Panc1 (cell line): ENCODE measurements at regions not wholly inside any gene's neighbourhood (a gene's known extent, or its start where the extent isn't known, plus 50 kb on each side); places are given as distances from the start of the nearest gene placed in this dataset.

ENCODE experiments used
- ATAC-seq: fragments of 200-7000 bp; cut with Tn5 transposase; 2 replicates; pipeline ENCODE4 v1.9.1; 2020; ENCODE audit warnings: mild to moderate bottlenecking, moderate library complexity
- BruUV-seq: library from RNA; stranded (reverse); fragments of 400-500 nt; replicated peaks from 2 replicates; lab custom pipeline; 2021; lab: Mats Ljungman, UMichigan
- CTCF ChIA-PET: fragments of 300-600 bp; sonication (Branson Sonifier 250); formaldehyde crosslinking; loops from one replicate; lab custom pipeline; 2022; ENCODE audit warnings: antibody characterized with exemption; lab: Charles Lee
- POLR2A ChIA-PET: fragments of 300-600 bp; sonication (Branson Sonifier 250); formaldehyde crosslinking; loops from one replicate; lab custom pipeline; 2022; ENCODE audit warnings: antibody characterized with exemption; lab: Charles Lee
- DNase-seq: peaks from one replicate; pipeline ENCODE4 v3.0.0-alpha.2; 2010; ENCODE audit warnings: low read depth, low spot score
- H3K27ac ChIP-seq: 2 replicates; pipeline ENCODE4 v1.5.1; 2011; ENCODE audit warnings: mild to moderate bottlenecking, low read length, inconsistent platforms
- H3K27me3 ChIP-seq: fragments of 200-500 bp; sonication (Bioruptor generic); 2 replicates; pipeline ENCODE4 v1.6.0; 2014; ENCODE audit warnings: low read length, inconsistent platforms; ENCODE audit not compliant: control insufficient read depth, insufficient read depth
- H3K36me3 ChIP-seq: fragments of 200-500 bp; sonication (Bioruptor generic); 2 replicates; pipeline ENCODE4 v1.5.1; 2014; ENCODE audit warnings: inconsistent platforms, mild to moderate bottlenecking, low read length, moderate library complexity; ENCODE audit not compliant: control insufficient read depth, insufficient read depth
- H3K4me1 ChIP-seq: 2 replicates; pipeline ENCODE4 v1.5.1; 2011; ENCODE audit warnings: inconsistent platforms, mild to moderate bottlenecking, low read length, moderate library complexity; ENCODE audit not compliant: control insufficient read depth, insufficient read depth
- H3K4me3 ChIP-seq, 2 experiments: 2 replicates each; pipeline ENCODE4 v1.5.1; 2011 to 2012; ENCODE audit warnings: low read depth in 2 of 2, low read length in 2 of 2, mild to moderate bottlenecking in 2 of 2, inconsistent platforms in 1 of 2, moderate library complexity in 1 of 2
- H3K9me3 ChIP-seq: fragments of 200-500 bp; sonication (Bioruptor generic); 2 replicates; pipeline ENCODE4 v1.5.1; 2014; ENCODE audit warnings: low read depth, mild to moderate bottlenecking, inconsistent platforms, low read length, moderate library complexity; ENCODE audit not compliant: control insufficient read depth, insufficient read depth
- POLR2AphosphoS5 ChIP-seq: IDR thresholded peaks from 2 replicates; pipeline ENCODE4 v1.6.1; 2012; ENCODE audit warnings: mild to moderate bottlenecking, low read depth, low read length, moderate library complexity
- SIN3A ChIP-seq: IDR thresholded peaks from 2 replicates; pipeline ENCODE4 v1.6.1; 2012; ENCODE audit warnings: low read depth, mild to moderate bottlenecking, low read length, moderate library complexity, borderline replicate concordance; ENCODE audit not compliant: insufficient read depth
- TCF7L2 ChIP-seq: IDR thresholded peaks from 2 replicates; pipeline ENCODE4 v1.6.1; 2011; ENCODE audit warnings: mild to moderate bottlenecking, low read depth, low read length, inconsistent platforms
- in situ Hi-C: cut with HindIII; loops from 2 replicates; pipeline ENCODE4 v1.10.0; 2016; ENCODE audit warnings: low sequenced_read_pairs, low pct_unique_long_range_greater_than_20kb
- intact Hi-C: fragments of 100-400 bp; cut with micrococcal nuclease; formaldehyde crosslinking; loops from one replicate; pipeline ENCODE4 v1.10.0; 2022; ENCODE audit not compliant: unreplicated experiment
- TF ChIP-seq, protein P1 (sequence below), 2 experiments: IDR thresholded peaks; 2 replicates each; pipeline ENCODE4 v1.6.1; 2011 to 2012; ENCODE audit warnings: low read depth in 2 of 2, control low read depth in 1 of 2, low read length in 1 of 2, mild to moderate bottlenecking in 1 of 2, moderate library complexity in 1 of 2; ENCODE audit not compliant: insufficient read depth in 1 of 2
- TF ChIP-seq, protein P2 (sequence below): fragments of 450-650 bp; IDR thresholded peaks from 2 replicates; pipeline ENCODE4 v1.5.1; 2017; ENCODE audit warnings: mild to moderate bottlenecking

DNA sequence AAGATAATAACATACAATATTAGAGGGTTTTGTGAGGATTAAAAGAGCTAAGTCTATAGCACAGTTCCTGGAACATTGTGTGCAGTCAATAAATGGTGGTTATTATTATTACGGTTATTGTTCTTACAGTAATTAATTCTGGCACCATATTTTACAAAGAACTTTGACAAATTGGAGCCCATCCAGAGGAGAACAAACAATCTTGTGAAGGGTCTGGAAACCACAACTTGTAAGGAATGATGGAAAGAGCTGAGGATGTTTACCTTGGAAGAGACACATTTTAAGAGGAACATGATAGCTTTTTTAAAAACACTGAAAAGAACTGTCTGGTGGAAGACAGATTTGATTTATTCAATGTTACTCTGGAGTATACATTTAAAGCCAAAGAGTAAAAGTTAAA, 150.5 kb upstream of the KRR1 start:
- ChIA-PET CTCF (no interaction called here), POLR2A (interaction anchor here (0.5 kb wide), 1 partner anchor 294 kb away, joined by 3 read pairs; no protein-coding TSS in a partner anchor)
- Histone ChIP-seq H3K4me3 (no peak overlapping the region), H3K27me3 (no peaks in the 10 kb centered on the region), H3K36me3 (no peaks in the 10 kb centered on the region), H3K9me3 (peaks cover 5% of the 10 kb centered on the region; the same call in 1 of the 2 replicates), H3K4me1 (peaks cover 64% of the 10 kb centered on the region), H3K27ac (peak overlapping the region; percentile 94)
- intact Hi-C loops = no loop called here
- no TSS peak for BruUV-seq
- no peak for DNase-seq
- ATAC-seq = no peak
- in situ Hi-C loops = no loop called here
- TF ChIP-seq TCF7L2 (no peak), POLR2AphosphoS5 (no peak), SIN3A (no peak)
- TF ChIP-seq, protein P1, sequence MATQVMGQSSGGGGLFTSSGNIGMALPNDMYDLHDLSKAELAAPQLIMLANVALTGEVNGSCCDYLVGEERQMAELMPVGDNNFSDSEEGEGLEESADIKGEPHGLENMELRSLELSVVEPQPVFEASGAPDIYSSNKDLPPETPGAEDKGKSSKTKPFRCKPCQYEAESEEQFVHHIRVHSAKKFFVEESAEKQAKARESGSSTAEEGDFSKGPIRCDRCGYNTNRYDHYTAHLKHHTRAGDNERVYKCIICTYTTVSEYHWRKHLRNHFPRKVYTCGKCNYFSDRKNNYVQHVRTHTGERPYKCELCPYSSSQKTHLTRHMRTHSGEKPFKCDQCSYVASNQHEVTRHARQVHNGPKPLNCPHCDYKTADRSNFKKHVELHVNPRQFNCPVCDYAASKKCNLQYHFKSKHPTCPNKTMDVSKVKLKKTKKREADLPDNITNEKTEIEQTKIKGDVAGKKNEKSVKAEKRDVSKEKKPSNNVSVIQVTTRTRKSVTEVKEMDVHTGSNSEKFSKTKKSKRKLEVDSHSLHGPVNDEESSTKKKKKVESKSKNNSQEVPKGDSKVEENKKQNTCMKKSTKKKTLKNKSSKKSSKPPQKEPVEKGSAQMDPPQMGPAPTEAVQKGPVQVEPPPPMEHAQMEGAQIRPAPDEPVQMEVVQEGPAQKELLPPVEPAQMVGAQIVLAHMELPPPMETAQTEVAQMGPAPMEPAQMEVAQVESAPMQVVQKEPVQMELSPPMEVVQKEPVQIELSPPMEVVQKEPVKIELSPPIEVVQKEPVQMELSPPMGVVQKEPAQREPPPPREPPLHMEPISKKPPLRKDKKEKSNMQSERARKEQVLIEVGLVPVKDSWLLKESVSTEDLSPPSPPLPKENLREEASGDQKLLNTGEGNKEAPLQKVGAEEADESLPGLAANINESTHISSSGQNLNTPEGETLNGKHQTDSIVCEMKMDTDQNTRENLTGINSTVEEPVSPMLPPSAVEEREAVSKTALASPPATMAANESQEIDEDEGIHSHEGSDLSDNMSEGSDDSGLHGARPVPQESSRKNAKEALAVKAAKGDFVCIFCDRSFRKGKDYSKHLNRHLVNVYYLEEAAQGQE (IDR thresholded peaks at IDR 0.05; ENCODE audit: insufficient read depth in 1 of 2, low read depth in 2 of 2, low read length in 1 of 2) = no peak
- TF ChIP-seq, protein P2, sequence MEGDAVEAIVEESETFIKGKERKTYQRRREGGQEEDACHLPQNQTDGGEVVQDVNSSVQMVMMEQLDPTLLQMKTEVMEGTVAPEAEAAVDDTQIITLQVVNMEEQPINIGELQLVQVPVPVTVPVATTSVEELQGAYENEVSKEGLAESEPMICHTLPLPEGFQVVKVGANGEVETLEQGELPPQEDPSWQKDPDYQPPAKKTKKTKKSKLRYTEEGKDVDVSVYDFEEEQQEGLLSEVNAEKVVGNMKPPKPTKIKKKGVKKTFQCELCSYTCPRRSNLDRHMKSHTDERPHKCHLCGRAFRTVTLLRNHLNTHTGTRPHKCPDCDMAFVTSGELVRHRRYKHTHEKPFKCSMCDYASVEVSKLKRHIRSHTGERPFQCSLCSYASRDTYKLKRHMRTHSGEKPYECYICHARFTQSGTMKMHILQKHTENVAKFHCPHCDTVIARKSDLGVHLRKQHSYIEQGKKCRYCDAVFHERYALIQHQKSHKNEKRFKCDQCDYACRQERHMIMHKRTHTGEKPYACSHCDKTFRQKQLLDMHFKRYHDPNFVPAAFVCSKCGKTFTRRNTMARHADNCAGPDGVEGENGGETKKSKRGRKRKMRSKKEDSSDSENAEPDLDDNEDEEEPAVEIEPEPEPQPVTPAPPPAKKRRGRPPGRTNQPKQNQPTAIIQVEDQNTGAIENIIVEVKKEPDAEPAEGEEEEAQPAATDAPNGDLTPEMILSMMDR = no peak

DNA sequence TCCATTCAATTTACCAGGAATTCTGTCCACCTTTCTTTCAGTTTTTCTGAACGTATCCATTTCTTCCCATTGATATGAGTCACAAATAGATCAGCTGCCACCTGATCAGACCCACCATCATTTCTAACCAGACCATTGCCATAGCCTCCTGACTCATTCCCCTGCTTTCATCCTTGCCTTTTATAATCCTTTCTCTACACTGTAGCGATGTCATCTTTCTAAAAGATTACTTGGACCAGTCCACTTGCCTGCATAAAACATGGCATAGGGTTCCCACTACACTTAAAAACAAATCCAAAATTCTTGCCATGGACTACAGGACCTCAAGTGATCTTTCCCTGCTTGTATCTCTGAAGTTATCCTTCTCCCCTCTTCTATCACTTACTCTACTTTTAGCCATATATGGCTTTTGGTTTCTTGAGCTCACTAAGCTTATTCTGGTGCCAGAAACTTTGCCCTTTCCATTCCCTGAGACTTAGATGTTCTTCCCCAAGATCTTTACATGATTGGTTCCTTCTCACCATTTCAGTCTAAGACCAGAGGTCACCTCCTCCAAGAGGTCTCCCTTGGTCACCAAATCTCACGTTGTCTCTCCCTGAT, 149.5 kb upstream of the KRR1 start:
- TF ChIP-seq, protein P2 = no peak
- TF ChIP-seq, protein P1 (IDR thresholded peaks at IDR 0.05; ENCODE audit: insufficient read depth in 1 of 2, low read depth in 2 of 2, low read length in 1 of 2) = no peak
- TF ChIP-seq POLR2AphosphoS5 (no peak), TCF7L2 (no peak), SIN3A (no peak)
- ATAC-seq (no peak), DNase-seq (no peak)
- H3K4me1 ChIP-seq = peaks cover 54% of the 10 kb centered on the region
- no TSS peak for BruUV-seq
- no peaks in the 10 kb centered on the region for H3K27me3 ChIP-seq
- intact Hi-C loops (no loop called here), in situ Hi-C loops (no loop called here)
- ChIA-PET CTCF (no interaction called here), POLR2A (interaction anchor here (0.8 kb wide), 1 partner anchor 18 kb away, joined by 3 read pairs; no protein-coding TSS in a partner anchor)
- peaks cover 12% of the 10 kb centered on the region; the same call in 1 of the 2 replicates for H3K9me3 ChIP-seq
- H3K4me3 ChIP-seq = no peak overlapping the region
- peak overlapping the region; percentile 94 for H3K27ac ChIP-seq
- no peaks in the 10 kb centered on the region for H3K36me3 ChIP-seq
